ENCODE measurements at regions not wholly inside any gene's neighbourhood (a gene's known extent, or its start where the extent isn't known, plus 50 kb on each side); places are given as distances from the start of the nearest gene placed in this dataset.
"Not testable (repeated sequence)": the region's sequence is repeated elsewhere in the genome, so short reads cannot be mapped to it uniquely, and the experiment has no call there.

DNA sequence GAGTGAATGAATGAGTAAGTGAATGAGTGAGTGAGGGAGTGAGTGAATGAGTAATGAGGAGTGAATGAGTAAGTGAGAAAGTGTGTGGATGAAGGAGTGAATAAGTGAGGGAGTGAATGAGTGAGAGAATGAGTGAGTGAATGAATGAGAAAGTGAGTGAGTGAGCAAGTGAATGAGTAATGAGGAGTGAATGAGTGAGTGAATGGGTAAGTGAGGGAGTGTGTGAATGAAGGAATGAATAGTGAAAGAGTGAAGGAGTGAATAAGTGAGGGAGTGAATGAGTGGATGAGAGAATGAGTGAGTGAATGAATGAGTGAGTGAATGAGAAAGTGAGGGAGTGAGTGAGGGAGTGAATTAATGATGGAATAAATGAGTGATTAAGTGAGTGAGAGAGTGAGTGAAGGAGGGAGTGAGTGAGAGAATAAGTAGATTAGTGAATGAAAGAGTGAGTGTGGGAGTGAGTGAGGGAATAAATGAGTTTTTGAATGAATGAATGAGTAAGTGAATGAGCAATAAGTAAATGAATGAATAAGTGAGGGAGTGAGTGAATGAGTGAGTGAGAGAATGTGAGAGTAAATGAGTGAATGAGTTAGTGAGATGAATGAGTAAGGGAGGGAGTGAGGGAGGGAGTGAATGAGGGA lies 364.5 kb downstream of the ADGRD1 start:
- Mint-ChIP-seq H3K27me3 (ENCODE audit: low read depth) (peaks cover 14% of the 10 kb centered on the region), H3K27ac (no peak overlapping the region), H3K4me1 (no peaks in the 10 kb centered on the region), H3K9me3 (peaks cover 26% of the 10 kb centered on the region), H3K36me3 (ENCODE audit: low read depth) (peaks cover 5% of the 10 kb centered on the region), H3K4me3 (no peak overlapping the region)
- TF ChIP-seq, protein P1, sequence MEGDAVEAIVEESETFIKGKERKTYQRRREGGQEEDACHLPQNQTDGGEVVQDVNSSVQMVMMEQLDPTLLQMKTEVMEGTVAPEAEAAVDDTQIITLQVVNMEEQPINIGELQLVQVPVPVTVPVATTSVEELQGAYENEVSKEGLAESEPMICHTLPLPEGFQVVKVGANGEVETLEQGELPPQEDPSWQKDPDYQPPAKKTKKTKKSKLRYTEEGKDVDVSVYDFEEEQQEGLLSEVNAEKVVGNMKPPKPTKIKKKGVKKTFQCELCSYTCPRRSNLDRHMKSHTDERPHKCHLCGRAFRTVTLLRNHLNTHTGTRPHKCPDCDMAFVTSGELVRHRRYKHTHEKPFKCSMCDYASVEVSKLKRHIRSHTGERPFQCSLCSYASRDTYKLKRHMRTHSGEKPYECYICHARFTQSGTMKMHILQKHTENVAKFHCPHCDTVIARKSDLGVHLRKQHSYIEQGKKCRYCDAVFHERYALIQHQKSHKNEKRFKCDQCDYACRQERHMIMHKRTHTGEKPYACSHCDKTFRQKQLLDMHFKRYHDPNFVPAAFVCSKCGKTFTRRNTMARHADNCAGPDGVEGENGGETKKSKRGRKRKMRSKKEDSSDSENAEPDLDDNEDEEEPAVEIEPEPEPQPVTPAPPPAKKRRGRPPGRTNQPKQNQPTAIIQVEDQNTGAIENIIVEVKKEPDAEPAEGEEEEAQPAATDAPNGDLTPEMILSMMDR (IDR thresholded peaks at IDR 0.05; ENCODE audit: unreplicated experiment in 3 of 3) = no peak

DNA sequence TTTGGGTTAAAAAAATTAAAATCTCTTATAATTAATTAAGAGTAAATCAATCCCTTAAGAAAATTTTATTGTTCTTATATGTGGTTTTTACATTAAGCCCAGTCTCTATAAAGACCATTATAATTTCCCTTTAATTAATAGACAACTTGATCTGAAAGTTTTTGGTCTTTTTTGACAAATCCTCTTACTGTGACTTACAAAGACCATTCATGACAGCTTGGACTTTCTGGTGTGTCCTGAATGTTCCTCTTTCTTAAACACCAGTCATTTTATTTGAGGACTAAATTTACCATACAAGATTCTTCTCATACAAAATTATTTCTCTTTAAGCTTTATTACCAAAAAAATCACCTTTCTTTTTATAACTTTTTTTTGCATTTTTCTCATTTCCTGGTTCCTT lies 368.3 kb downstream of the ADGRD1 start:
- TF ChIP-seq, protein P1 (IDR thresholded peaks at IDR 0.05; ENCODE audit: unreplicated experiment in 3 of 3) = no peak
- no peaks in the 10 kb centered on the region for H3K4me1 Mint-ChIP-seq
- peaks cover 33% of the 10 kb centered on the region for H3K9me3 Mint-ChIP-seq
- H3K27ac Mint-ChIP-seq = no peak overlapping the region
- H3K36me3 Mint-ChIP-seq (ENCODE audit: low read depth) = peaks cover 5% of the 10 kb centered on the region
- no peak overlapping the region for H3K4me3 Mint-ChIP-seq
- peaks cover 5% of the 10 kb centered on the region for H3K27me3 Mint-ChIP-seq (ENCODE audit: low read depth)

DNA sequence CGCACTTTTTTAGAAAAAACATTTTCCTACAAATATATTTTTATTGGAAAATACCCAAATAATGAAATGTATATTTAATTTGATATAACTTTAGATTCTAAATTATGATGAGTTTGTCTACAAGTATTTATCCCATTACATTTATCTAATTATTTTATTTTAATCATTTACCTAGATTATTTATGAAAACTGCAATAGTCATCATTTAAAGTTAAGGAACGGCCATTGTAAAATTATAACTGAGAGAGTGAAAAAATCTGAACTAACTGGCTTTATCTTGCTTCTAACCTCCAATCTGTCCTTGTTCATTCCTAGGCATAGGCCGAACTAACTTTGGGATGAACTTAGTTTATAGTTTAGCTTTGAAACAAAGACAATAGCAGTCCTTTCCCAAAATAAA lies 368.8 kb downstream of the ADGRD1 start:
- not testable (repeated sequence) for H3K4me1 Mint-ChIP-seq; H3K4me3 Mint-ChIP-seq; H3K27ac Mint-ChIP-seq; H3K27me3 Mint-ChIP-seq (ENCODE audit: low read depth); H3K36me3 Mint-ChIP-seq (ENCODE audit: low read depth)
- peaks cover 33% of the 10 kb centered on the region for H3K9me3 Mint-ChIP-seq

DNA sequence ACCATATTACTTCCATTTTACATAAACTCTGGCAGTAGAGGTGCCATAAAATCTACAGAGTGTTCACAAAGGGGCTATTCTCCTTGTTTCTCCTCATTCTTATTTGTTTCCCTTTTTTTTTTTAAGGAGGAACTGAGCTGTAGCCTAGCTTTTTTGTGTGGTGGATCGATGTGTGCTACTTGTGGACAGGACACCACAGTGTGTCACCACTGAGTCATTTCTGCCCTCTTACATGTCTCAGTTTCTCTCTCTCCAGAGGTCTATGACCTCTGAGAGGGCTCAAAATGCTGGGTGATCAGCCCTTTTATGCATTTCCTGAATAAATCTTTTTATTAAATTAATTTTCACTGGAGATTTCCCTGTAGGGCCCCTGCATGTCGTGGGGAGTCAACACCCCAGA lies 370.2 kb downstream of the ADGRD1 start:
- Mint-ChIP-seq H3K36me3 (ENCODE audit: low read depth) (no peaks in the 10 kb centered on the region), H3K27me3 (ENCODE audit: low read depth) (peaks cover 11% of the 10 kb centered on the region), H3K9me3 (peaks cover 21% of the 10 kb centered on the region), H3K27ac (no peak overlapping the region), H3K4me3 (no peak overlapping the region), H3K4me1 (no peaks in the 10 kb centered on the region)
- TF ChIP-seq, protein P1 (IDR thresholded peaks at IDR 0.05; ENCODE audit: unreplicated experiment in 3 of 3) = no peak

DNA sequence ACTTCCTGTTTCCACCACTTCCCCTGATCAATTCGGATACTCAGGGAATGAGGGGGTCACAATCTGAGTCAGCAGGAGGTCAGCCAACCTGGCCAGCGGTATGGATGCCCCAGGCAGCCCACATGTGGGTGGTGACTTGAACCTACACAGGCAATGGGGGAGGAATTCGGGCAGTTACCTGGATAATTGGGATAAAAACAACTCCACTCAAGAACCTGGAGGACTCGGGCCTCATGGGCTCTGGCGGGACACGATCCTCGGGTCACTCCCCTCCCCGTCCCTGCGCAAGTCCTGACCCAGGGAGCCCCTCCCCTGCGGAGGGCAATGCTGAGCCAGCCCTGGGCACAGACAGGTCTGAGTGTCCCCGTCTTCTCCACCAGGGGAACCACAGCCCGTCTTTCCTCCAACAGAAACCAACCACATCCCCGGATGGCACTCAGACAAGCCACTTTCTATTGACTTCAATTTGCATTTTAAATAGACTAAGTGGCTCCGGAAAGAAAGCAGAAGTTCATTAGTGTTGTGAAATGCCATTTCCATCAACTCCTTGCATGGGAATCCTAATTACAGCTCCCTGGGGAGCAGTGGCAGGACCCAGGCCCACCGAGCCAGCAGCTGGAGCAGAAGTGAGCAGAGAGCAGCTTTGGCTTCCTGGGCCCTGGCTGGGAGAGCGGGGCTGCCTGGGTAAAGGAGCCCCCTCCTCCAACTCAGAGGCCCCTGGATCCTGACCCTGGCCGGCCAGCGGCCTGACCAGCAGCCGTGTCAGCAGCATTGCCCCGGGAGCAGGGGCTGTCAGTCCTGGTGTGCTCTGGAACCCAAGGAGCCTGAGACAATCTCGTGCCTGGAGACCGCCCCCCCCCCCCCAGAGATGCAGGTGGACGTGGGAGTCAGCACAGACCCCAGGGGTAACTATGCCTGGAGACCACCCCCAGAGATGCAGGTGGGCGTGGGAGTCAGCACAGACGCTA lies 374.1 kb downstream of the ADGRD1 start:
- peaks cover 17% of the 10 kb centered on the region for H3K27me3 Mint-ChIP-seq (ENCODE audit: low read depth)
- no peak overlapping the region for H3K4me3 Mint-ChIP-seq
- no peaks in the 10 kb centered on the region for H3K4me1 Mint-ChIP-seq
- H3K9me3 Mint-ChIP-seq = peaks cover 7% of the 10 kb centered on the region
- TF ChIP-seq, protein P1 (IDR thresholded peaks at IDR 0.05; ENCODE audit: unreplicated experiment in 3 of 3) = no peak
- H3K27ac Mint-ChIP-seq = no peak overlapping the region
- H3K36me3 Mint-ChIP-seq (ENCODE audit: low read depth) = no peaks in the 10 kb centered on the region

DNA sequence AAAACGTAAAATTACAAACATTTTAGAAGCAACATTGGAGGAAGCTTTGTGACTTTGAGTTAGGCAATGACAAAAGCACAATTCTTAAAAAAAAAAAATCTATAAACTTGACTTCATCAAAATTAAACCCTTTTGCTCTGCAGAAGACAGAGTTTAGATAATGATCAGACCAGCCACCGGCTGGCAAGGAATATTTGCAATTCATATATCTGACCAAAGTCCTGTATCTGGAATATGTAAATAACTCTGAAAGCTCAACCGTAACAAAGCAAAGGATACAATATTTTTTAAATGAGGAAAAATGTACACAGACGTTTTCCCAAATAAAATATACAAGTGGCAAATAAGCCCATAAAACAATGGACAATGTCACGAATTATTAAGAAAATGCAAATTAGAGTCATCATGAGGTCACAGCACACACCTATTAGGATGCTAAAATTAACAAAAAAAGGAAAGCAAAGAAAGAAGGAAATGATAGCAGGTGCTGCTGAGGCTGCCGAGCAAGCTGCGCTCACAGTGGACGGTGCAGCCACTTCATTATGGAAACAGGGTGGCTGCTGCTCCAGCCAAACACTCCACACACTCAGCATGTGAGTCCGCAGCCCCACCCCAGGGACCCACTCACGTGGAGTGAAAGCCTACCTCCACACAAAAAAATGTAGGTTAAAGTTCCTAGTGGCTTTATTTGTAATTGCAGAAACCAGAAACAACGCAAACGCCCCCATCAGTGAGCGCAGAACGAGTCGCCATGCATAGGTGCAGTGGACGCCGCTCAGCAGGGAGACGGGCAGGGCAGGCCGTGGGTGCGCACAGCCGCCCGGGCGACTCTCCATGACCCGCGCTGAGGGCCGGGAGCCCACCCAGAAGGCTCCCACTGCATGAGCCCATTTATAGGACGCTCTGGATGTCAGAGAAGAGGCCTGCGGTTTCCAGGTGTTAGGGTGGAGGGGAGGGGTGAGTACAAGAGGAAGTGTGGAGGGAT lies 375.4 kb downstream of the ADGRD1 start:
- H3K9me3 Mint-ChIP-seq, H3K4me3 Mint-ChIP-seq: not testable (repeated sequence)

More for the DNA sequence above, 375.4 kb downstream of the ADGRD1 start:
- H3K36me3 Mint-ChIP-seq (ENCODE audit: low read depth); H3K27ac Mint-ChIP-seq; H3K4me1 Mint-ChIP-seq: not testable (repeated sequence)
- peaks cover 17% of the 10 kb centered on the region for H3K27me3 Mint-ChIP-seq (ENCODE audit: low read depth)
